ENCODE measurements at regions not wholly inside any gene's neighbourhood (a gene's known extent, or its start where the extent isn't known, plus 50 kb on each side); places are given as distances from the start of the nearest gene placed in this dataset.
"Not testable (repeated sequence)": the region's sequence is repeated elsewhere in the genome, so short reads cannot be mapped to it uniquely, and the experiment has no call there.

DNA sequence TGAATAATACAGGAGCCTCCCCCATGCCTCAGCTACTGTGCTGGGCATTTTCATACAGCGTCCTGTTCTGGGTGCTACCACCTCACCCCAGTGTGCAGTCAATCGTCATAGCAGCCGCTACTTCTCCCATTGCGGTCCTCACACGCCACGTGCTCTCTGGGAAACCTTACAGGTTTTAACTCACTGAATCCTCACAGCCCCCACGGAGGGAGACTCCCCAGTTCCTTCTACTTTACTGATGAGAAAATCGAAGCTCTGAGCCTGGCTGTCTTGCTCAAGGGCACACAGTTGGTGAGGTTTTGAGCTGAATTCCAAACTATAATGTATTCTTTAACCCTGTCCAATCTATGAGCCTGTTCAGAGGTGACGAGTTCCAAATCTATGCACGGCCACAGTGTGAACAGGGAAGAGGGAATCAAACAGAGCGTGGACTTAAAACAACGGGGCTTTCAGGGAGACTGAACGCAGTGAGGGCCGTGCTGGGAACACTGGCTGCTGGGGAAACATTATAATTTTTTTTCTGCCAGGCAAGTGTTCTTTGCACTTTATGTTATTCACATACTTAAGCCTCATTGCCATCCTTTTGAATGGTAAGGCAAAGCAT, 421.5 kb downstream of the BRD1 start:
- DNase-seq: no peak

DNA sequence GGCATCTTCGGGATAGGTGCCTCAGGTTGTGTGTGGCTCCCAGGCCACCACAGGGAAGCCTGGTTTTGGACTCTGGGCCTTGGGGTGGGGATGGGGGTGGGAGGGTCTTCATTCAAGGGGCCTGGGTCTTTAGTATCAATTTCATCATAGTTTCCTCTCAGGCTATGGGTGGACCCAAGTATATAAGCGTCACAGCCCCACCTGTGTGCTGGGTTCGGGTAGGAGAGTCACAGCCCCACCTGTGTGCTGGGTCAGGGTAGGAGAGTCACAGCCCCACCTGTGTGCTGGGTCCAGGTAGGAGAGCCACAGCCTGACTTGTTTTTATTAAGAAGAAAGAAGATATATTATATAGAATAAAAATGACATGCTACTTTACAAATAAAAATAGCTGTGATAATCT, 422.1 kb downstream of the BRD1 start:
- no peak for DNase-seq

DNA sequence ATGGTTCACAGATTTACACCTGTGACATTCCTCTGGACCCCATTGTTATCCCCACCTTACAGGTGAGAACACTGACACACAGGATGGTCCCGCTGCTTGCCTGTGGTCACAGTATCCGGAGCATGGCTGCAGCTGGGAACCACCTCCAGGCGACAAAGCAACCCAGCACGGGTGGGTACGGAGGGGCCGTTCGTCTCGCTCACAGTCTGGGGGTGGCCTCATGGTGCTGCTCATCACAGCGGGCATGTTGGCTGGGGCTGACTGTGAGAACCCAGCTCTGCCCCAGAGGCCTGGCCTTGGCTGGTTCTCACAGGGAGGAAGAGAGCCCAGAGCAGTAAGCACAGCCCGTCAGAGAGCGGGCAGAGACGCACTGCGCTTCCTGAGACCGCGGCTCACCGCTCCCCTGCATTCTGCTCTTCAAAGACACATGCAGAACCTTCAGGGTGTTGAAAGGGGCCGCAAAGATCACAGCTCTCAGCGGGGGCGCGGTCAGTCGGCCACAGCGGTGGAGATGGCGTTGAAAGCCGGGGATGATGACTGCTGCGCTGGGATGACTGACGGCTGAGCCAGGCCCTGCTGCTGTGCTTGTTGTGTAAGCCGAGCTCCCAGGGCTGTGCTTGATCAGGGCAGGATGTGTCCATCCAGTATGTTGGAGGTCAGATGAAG, 423.0 kb downstream of the BRD1 start:
- no peak for DNase-seq

DNA sequence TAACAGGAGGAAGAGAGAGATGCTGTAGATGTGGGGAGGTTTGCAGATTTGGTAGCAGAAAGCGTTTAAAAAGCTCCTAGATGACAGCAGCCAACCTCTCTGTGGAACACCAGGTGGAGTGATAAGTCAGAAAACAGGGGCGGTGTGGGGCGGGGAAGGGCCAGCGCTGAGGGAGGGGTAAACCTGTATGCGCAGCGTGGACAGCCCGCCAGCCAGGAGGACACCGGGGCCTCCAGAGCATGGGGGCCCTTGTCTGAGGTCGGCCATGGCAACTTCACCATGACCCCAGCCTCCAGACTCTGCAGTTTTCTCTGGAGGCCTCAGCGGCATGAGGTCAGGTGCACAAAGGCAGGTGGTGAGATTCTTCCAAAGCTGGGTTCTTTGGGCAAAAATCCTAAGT, 423.7 kb downstream of the BRD1 start:
- DNase-seq: no peak

DNA sequence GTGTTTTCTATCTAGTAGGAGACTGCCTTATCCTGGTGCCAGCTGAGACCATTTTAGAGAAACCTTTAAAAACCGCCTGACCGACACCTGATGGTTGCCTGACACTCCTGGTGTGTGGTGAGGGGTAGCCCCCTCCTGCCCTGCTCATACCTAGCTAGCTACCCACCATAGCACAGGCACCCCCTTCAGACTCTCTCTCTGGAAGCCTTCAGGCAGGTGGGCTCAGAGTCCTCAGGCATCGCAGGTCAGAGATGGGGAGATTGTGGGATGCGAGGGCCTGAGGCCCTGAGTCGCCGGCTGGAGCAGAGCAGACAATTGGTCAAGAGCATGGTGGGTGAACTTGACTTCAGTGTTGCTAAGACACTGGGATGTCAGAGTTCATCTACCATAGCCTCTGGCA, 424.6 kb downstream of the BRD1 start:
- DNase-seq: no peak

DNA sequence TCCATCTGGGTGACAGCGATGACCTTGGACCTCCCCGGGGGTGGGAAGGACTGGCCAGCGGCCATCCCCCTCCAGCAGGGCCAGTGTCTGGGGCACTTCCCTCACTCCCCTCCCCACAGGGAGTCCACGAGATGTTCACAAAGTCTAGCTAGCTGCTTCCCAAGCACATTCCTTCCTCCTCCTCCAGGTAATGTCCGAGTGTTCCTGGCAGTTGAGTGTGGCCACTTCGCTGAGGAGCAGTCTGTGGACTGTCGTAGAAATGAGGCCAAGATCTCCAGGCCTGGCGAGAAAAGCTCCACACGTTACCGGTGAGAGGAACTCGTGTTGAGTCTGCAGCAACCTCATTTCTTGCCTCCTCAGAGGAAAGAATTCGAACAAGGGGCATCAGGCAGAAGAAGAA, 425.5 kb downstream of the BRD1 start:
- no peak for DNase-seq

DNA sequence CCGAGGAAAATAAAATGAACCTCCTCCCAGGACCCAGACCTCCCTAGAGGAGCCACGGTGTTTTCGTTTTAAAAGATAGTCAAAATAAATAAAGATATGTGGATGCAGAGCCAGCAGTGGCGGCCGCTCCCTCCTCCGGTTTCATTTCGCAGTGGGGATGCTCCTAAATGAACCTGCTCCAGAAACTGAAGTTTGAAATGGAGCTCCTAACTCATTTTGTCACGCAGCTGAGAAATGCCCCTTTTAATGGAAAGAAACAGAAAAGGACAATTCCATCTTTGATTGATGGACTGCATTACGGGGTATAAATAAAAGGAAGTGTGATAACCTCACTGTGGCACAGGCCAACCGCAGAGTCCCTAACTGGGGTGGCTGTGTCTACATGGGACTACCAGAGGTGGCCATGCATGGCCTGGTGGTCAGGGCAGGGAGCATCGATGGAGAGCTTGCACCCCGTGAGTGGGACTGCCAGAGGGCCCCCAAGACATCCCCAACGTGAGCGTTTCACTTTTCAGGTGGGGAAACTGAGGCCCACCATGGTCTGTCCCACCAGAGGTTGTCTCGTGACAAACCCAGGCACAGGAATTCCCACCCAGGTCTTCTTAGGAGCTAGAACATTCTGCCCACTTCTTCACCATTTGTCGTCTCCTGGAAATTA, 426.6 kb downstream of the BRD1 start:
- no peak for DNase-seq

DNA sequence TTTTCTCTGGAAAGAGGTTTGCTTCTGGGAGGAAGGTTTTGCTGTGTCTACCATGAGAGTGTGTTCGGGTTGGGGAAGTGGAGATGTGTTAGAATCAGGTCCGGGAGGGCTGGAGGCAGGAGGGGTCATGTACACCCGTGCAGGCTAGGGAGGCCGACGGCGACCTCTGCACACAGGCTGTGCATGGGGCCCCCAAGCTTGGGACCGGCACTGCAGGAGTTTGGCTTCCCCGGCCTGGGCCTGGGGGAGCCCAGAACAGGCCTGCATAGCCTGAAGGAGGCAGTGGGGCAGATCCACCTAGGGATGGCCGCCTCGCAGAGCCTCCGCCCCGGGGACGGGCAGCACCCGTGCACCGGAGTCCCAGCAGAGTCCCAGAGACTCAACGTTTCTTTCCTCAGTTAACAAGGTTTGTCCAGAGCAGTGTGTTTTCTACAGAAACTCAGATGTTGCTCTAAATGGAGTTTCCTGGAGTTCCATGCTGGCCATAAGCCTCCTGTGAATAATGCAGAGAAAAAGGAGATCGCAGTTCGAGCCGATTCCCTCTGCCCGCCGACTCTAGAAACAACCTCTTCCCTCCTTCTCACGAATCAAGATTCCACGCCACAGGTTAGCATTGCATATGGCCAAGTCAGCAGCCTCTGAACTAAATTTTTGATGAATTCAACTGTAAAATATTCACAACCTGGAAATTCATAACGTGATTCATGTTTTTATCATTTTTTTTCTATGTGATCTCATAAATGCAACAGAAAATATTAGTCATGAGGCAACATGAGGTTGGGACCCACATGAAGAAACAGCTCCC, 427.3 kb downstream of the BRD1 start:
- DNase-seq: no peak

DNA sequence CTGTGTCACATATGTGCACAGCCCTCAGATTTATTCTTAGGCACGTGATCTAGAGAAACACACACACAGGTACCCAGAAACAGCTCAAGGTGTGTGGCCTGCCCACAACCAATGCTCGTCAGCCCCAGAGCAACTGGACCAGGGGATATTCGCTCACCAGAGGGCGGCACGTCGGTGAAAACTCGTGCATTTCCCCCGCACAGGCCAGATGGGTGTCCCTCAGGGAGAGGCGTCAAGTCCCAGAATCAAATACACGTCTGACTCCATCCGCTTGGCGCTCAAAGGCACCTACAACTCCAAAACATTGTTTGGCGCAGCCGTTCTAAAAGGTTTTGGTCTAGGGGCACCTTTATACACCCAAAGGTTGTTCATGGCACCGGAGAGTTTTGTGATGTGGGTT, 429.0 kb downstream of the BRD1 start:
- DNase-seq: no peak

DNA sequence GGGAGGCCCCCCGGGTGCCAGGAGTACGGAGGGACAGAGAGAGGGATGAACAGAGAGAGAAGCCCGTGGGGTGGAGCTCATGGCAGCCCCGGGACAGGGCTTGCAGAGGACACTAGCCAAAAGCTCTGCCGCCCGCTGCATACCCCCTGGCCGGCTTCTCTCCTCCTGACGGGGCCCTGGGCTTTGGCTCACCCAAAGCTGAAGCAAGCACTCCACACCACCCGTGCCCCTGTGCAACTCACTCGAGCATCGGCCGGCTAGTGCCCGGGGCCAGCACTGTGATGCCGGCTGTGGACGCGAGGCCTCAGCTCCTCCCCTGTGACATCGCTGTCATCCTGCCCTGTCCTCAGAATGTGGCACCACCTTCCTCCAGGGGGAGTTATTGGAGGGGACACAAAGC, 429.6 kb downstream of the BRD1 start:
- no peak for DNase-seq

DNA sequence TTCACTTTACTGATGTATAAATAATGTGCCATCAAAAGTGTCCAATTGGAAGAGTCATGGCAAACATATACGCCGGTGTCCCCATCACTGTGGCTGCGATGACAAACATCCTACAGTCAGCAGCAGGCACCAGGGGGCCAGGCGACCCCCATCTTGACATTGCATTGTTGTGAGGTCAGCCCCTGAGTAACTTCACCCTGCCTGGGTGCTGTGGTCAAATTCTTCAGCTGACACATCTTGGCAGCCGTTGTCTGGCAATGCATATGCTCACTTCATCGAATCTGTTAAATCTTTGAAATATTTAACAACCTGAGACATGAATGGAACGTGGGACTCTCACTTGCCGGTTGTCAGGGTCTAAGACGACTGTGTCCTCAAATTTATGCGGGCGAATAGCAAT, 430.9 kb downstream of the BRD1 start:
- no peak for DNase-seq

DNA sequence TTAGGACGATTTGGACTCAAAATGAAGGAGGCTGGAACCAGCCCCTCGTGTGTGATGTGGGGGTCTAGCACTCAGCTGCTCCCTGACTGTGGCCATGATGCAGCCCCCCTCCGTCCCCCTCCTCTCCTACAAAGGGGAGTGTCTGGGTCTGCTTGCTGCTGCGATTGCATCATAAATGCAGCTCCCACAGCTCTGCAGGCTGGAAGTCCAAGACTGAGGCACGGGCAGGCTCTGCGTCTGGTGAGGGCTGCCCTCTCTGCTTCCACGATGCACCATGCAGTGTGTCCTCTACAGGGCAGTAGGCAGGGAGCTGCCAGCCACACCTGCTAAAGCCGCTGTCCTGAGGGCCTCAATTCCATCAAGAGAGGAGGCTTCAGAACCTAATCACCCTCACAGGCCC, 432.1 kb downstream of the BRD1 start:
- DNase-seq: no peak

DNA sequence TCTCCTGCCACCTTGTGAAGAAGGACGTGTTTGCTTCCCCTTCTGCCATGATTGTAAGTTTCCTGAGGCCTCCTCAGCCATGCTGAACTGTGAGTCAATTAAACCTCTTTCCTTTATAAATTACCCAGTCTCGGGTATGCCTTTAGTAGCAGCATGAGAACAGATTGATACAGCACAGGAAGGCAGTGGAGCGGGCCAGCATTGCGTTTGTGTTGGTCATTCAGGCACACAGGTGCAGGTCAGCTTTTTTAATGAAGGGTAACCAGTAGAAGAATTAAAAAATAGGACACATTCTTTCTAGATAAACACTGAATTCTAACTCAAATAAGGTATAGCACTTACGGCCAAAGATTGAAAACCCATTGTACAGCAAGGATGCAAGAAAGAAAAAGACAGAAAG, 432.6 kb downstream of the BRD1 start:
- not testable (repeated sequence) for DNase-seq

DNA sequence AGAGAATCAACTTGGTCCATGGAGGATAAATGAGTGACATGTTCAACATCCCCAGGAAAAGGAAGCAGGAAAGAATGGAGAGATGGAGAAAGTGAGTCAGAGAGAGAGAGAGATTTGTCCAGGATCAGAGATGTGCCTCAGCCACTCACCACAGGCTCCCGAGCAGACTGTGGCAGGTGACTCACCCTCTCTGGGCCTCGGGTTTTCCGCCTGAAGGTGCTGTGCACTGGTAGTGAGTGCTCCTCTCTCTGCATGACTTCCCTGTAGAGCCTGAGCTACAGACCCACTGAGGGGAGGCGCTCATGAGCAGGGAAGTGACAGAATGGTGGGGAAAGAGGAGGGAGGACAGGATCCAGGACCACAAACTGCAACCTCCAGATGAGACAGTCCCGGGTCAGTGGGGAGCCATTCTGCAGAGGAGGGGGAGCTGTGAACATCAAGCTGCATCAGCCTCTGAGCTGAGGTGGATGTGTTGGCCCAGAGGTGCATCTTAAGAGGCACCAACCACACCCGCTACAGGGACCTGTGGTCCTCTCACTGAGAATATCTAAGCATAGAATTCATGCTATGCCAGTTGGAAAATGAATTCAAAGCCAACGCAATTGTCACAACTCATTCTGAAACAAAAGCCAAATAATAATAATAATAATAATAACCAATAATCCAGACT, 433.4 kb downstream of the BRD1 start:
- DNase-seq: no peak

DNA sequence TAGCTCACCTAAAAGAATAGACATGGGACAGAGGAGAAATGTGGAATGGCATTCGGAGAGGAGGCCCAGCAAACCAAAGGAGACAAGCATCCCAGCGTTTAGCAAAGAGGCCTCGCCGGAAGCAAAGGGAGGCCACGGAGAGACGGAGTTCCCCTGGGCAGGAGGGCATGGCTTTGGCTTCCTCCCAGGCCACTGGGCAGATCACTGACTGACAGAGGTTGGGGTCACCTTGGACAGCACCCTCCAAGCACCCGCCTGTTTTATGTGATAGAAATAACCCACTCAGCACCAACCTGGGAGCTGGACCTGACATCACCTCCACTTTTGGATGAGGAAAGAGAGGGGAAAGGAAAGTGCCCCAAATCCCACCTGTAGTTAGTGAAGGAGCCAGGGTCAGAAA, 434.1 kb downstream of the BRD1 start:
- DNase-seq: no peak

DNA sequence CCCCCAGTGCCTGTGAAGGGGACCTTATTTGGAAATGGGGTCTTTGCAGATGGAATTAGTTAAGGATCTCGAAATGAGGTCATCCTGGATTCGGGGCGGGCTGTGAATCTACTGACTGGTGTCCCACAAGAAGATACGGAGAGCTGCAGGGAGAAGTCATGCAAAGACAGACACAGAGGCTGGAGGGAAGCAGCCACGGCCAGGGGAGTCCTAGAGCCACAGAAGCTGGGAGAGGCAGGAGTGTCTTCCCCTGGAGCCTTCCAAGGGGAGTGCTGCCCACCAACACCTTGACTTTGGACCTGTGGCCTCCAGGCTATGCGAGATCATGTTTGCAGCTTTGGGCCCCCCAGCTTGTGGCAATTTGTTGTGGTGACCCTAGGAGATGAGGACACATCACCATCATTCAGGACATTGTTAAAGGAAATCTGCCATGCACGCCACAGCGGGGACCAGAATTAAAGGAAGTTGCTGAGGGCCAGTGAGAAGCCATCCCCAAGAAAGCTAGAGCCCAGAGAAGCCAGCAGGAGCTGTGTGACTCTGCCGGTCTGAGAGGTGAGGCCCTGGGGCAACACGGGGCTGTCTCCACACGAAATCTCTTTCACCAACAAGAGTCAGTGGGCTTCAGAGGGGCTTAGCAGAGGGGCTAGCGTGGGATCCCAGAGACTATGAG, 434.7 kb downstream of the BRD1 start:
- DNase-seq: no peak

DNA sequence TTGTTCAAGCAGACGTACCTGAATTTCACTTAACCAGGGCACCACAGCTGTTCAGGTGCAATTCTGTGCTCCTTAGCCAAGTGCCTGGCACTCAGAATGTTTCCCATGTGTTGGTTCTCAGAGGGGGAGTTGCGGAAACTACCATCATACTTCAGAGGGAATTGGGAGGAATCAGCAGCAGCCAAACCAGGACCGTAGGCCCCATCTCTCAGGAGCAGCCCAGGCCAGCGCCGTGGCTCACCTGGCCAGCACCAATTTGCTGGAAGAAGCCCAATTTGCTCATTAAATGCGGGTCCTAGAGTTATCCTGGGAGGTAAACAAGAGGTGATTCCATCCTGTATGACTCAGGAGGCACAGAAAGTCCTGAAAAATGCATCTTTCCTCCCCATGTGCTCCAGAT, 435.4 kb downstream of the BRD1 start:
- no peak for DNase-seq

DNA sequence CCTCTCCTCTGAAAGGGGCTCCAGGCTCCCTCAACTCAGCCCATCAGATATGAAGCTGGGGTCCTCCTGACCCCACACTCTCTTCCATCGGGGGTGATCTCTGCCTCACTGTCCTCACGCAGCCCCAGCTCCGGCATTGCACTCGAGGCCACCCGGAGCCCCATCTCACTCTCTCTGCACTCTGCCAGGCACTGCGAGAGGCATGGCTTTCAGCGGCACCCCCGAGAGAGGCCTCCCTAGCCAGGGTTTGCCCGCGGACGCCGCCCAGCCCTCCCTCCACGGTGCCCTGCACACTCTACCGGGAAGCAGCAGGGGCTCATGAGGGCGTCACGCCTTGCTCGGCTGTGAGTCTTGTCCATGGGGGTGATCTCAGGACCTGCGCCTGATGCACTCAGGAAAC, 436.2 kb downstream of the BRD1 start:
- no peak for DNase-seq

DNA sequence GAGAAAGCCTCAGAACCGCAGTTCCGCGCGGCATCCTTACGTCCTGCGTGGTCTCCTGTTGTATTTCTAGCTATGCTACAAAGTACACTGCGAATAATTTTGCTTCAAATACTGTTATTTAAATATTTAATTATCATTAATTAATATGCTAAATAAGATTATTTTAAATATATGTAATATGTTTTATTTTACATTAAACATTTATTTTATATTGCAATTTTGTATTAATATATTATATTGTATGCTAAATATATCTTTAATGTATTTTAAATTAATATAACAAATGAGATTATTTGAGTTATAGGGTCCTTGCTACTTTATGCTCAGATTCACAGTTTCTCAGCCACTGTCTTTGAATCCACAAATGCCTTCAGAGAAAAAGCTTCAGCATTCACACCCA, 436.7 kb downstream of the BRD1 start:
- no peak for DNase-seq

DNA sequence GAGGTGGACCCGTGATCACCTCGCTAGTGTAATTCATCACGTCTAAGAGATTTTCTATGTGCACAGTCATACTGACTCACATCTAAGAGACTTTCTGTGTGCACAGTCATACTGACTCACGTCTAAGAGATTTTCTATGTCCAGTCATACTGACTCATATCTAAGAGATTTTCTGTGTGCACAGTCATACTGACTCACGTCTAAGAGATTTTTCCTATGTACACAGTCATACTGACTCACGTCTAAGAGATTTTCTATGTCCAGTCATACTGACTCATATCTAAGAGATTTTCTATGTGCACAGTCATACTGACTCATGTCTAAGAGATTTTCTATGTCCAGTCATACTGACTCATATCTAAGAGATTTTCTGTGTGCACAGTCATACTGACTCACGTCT, 443.8 kb downstream of the BRD1 start:
- DNase-seq: not testable (repeated sequence)

DNA sequence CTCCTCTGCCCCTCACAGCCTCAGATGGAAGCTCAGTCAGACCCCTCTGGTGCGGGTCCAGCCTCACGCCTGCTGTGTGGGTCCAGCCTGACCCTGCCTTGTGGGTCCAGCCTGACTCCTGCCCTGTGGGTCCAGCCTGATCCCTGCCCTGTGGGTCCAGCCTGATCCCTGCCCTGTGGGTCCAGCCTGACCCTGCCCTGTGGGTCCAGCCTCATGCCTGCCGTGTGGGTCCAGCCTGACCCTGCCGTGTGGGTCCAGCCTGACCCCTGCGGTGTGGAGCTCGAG, 445.3 kb downstream of the BRD1 start:
- DNase-seq: no peak

DNA sequence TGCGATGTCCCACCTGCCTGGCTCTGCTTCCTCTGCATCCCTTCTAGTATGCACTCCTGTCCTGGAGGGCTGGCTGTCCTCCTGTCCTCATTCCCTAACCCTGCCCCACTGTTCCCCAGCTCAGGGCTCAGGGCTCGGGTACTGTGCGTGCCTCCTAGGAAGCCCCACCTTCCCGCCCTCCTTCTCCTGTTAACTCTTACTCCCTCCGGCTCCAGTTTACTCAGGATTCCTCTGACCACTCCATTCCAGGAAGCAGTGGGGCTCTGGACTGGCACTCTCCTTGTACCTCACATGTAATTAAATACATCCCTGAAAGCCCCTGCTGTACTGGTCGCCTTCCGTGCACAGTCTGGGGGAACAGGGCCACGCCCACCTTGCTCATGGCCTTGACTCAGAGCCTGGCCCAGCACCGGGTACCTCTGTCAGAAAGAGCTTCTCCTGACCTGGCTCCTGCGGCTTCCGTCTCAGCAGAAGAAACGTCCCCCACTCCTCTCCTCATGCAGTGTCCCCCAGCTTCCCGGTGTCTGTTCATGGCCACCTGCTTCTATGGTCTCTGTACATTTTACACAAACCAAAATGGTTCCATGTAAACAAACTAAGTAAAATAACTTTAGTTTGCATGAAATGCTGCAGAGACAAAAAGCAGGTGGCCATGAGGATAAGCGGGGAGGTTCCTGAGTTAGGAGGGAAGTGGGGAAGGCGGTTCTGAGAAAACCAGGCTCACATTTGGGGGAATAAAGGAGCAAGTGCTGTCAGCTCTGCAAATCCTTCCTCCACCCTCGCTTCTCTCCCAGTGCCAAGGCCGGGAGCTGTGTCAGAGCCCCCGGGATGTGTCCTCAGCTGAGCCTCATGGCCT, 445.9 kb downstream of the BRD1 start:
- DNase-seq: no peak
